Ishikawa (cell line): ENCODE measurements at regions not wholly inside any gene's neighbourhood (a gene's known extent, or its start where the extent isn't known, plus 50 kb on each side); places are given as distances from the start of the nearest gene placed in this dataset.

Source experiments
- CEBPB ChIP-seq: IDR thresholded peaks from 2 replicates; pipeline ENCODE4 v1.6.1; 2012
- CREB1 ChIP-seq: IDR thresholded peaks from 2 replicates; pipeline ENCODE4 v1.6.1; 2012; ENCODE audit warnings: low read depth
- EGR1 ChIP-seq: IDR thresholded peaks from 2 replicates; pipeline ENCODE4 v1.6.1; 2012
- EP300 ChIP-seq: IDR thresholded peaks from 2 replicates; pipeline ENCODE4 v1.6.1; 2012; ENCODE audit warnings: borderline replicate concordance
- FOXM1 ChIP-seq: IDR thresholded peaks from 2 replicates; pipeline ENCODE4 v1.6.1; 2012; ENCODE audit warnings: low read depth, borderline replicate concordance
- MAX ChIP-seq: IDR thresholded peaks from 2 replicates; pipeline ENCODE4 v1.6.1; 2012
- NFIC ChIP-seq: IDR thresholded peaks from 2 replicates; pipeline ENCODE4 v1.6.1; 2012
- RAD21 ChIP-seq: IDR thresholded peaks from 2 replicates; pipeline ENCODE4 v1.6.1; 2012; ENCODE audit warnings: low read depth
- REST ChIP-seq: IDR thresholded peaks from 2 replicates; pipeline ENCODE4 v1.6.1; 2012; ENCODE audit warnings: low read depth, mild to moderate bottlenecking
- TAF1 ChIP-seq: IDR thresholded peaks from 2 replicates; pipeline ENCODE4 v1.6.1; 2012; ENCODE audit warnings: low read depth, mild to moderate bottlenecking
- TCF12 ChIP-seq: IDR thresholded peaks from 2 replicates; pipeline ENCODE4 v1.6.1; 2012; ENCODE audit warnings: low read depth
- TEAD4 ChIP-seq: IDR thresholded peaks from 2 replicates; pipeline ENCODE4 v1.6.1; 2012
- USF1 ChIP-seq: IDR thresholded peaks from 2 replicates; pipeline ENCODE4 v1.6.1; 2012
- YY1 ChIP-seq: IDR thresholded peaks from 2 replicates; pipeline ENCODE4 v1.6.1; 2012; ENCODE audit warnings: low read depth
- ZBTB7A ChIP-seq: IDR thresholded peaks from 2 replicates; pipeline ENCODE4 v1.6.1; 2012; ENCODE audit warnings: low read depth

- no peak for TF ChIP-seq CREB1
- TF ChIP-seq NFIC, result no peak
- no peak for TF ChIP-seq EP300
- no peak for TF ChIP-seq USF1
Measured at GRCh38 chr13:22032905-22033304, 362.0 kb downstream of the FGF9 start.

- TF ChIP-seq YY1, result no peak
- no peak for TF ChIP-seq CEBPB
- TF ChIP-seq TAF1, result no peak
- no peak for TF ChIP-seq EP300
- TF ChIP-seq USF1, result no peak
- TF ChIP-seq ZBTB7A, result no peak
- no peak for TF ChIP-seq EGR1
- TF ChIP-seq REST, result no peak
- TF ChIP-seq RAD21, result no peak
- no peak for TF ChIP-seq TEAD4
- TF ChIP-seq CREB1, result no peak
- TF ChIP-seq FOXM1, result no peak
- no peak for TF ChIP-seq TCF12
- no peak for TF ChIP-seq MAX
- no peak for TF ChIP-seq NFIC
Measured at GRCh38 chr13:22039961-22040360, 369.1 kb downstream of the FGF9 start.

- TF ChIP-seq MAX (no peak), NFIC (no peak), TAF1 (no peak), CREB1 (no peak), EGR1 (no peak), CEBPB (no peak), FOXM1 (no peak), RAD21 (no peak), TCF12 (no peak), EP300 (no peak), USF1 (no peak), YY1 (no peak), TEAD4 (no peak), ZBTB7A (no peak), REST (no peak)
Measured at GRCh38 chr13:22040810-22041364, 370.0 kb downstream of the FGF9 start.

GRCh38 chr13:22041741-22042140, 370.9 kb downstream of the FGF9 start:
- TF ChIP-seq USF1, result no peak
- TF ChIP-seq REST, result no peak
- no peak for TF ChIP-seq YY1
- TF ChIP-seq EGR1, result no peak
- no peak for TF ChIP-seq MAX
- no peak for TF ChIP-seq TCF12
- TF ChIP-seq ZBTB7A, result no peak
- TF ChIP-seq EP300, result no peak
- TF ChIP-seq RAD21, result no peak
- no peak for TF ChIP-seq TEAD4
- TF ChIP-seq FOXM1, result no peak
- no peak for TF ChIP-seq CEBPB
- no peak for TF ChIP-seq NFIC
